ENCODE measurements at regions not wholly inside any gene's neighbourhood (a gene's known extent, or its start where the extent isn't known, plus 50 kb on each side); places are given as distances from the start of the nearest gene placed in this dataset.

DNA sequence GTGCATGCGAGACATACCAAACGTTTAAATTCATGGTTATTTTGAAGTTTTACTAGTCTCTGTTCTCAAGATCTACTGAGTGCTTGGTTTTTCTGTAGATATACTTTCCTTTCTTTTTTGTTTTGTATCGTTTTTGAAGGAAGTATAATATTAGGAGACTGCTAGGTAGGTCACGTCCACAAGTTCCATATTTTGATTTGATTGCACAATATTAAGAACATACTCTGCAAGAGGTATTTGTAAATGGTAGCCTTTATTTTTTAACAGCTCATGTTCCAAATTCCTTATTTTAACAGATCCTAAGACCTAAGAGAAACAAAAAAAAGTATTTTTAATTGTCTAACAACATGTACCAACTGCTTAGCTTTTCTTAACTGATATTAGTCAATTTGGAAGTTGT lies 156.7 kb downstream of the SERPINI1 start:
- Histone ChIP-seq H3K36me3 (ENCODE audit: control insufficient read depth, insufficient read depth, low read length) (no peaks in the 10 kb centered on the region), H3K4me1 (ENCODE audit: control insufficient read depth, insufficient read depth, low read length) (no peaks in the 10 kb centered on the region), H3K4me3 (ENCODE audit: low read length) (no peak overlapping the region), H3K27ac (ENCODE audit: low read length) (no peak overlapping the region), H3K9me3 (ENCODE audit: control insufficient read depth, insufficient read depth, low read length) (no peaks in the 10 kb centered on the region), H3K27me3 (ENCODE audit: control insufficient read depth, insufficient read depth, low read length) (no peaks in the 10 kb centered on the region)
- H3K27ac Mint-ChIP-seq = no peak overlapping the region
- ATAC-seq (no peak), DNase-seq (no peak)
- no peak for TF ChIP-seq CTCF (IDR thresholded peaks at IDR 0.05)
- H3K4me1 Mint-ChIP-seq = no peaks in the 10 kb centered on the region
- H3K4me3 Mint-ChIP-seq = no peak overlapping the region
- intact Hi-C loops (cut with micrococcal nuclease) = no loop called here
- no peaks in the 10 kb centered on the region for H3K36me3 Mint-ChIP-seq
- H3K27me3 Mint-ChIP-seq (ENCODE audit: low read depth in 2 of 2) = peaks cover 0 to 3% of the 10 kb centered on the region in 2 donors
- WGBS (ENCODE audit: insufficient coverage) = 62% methylated on average over 2 of the region's 4 CpGs
- no peaks in the 10 kb centered on the region for H3K9me3 Mint-ChIP-seq

DNA sequence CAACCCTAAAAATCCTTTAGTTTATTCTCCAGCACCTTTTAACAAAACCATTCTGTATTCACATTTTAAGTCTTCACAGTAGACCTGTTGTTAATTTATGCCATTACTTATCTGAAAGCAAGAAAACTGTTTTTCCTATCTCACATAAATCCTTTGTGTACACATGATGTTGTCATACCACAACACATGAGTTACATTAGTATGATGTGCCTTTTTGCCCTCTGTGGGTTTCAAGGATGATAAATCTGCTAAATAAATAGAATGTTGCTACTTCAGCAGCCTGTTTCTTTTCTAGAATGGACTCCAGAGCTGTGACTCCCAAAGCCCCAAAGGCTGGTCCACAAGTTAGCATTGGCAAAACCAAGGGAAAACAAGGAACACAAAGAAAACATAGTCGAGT lies 151.6 kb downstream of the SERPINI1 start:
- no CpG with 5 or more reads among the region's 1 CpG for WGBS (ENCODE audit: insufficient coverage)
- intact Hi-C loops (cut with micrococcal nuclease) = no loop called here
- Mint-ChIP-seq H3K4me1 (no peaks in the 10 kb centered on the region), H3K36me3 (no peaks in the 10 kb centered on the region), H3K27ac (no peak overlapping the region), H3K4me3 (no peak overlapping the region), H3K27me3 (ENCODE audit: low read depth in 2 of 2) (peaks cover 0 to 12% of the 10 kb centered on the region in 2 donors), H3K9me3 (no peaks in the 10 kb centered on the region)
- TF ChIP-seq CTCF (IDR thresholded peaks at IDR 0.05) = no peak
- Histone ChIP-seq H3K4me3 (ENCODE audit: low read length) (no peak overlapping the region), H3K36me3 (ENCODE audit: control insufficient read depth, insufficient read depth, low read length) (no peaks in the 10 kb centered on the region), H3K27me3 (ENCODE audit: control insufficient read depth, insufficient read depth, low read length) (no peaks in the 10 kb centered on the region), H3K27ac (ENCODE audit: low read length) (no peak overlapping the region), H3K9me3 (ENCODE audit: control insufficient read depth, insufficient read depth, low read length) (no peaks in the 10 kb centered on the region), H3K4me1 (ENCODE audit: control insufficient read depth, insufficient read depth, low read length) (no peaks in the 10 kb centered on the region)
- ATAC-seq (no peak), DNase-seq (no peak)

- ATAC-seq (no peak), DNase-seq (no peak)
- H3K4me1 Mint-ChIP-seq = peaks cover 0 to 4% of the 10 kb centered on the region in 2 donors
- no peaks in the 10 kb centered on the region for H3K36me3 Mint-ChIP-seq
- H3K4me3 ChIP-seq (ENCODE audit: low read length) = no peak overlapping the region
- no peak for TF ChIP-seq CTCF (IDR thresholded peaks at IDR 0.05)
- H3K27me3 Mint-ChIP-seq (ENCODE audit: low read depth in 2 of 2) = peaks cover 0 to 12% of the 10 kb centered on the region in 2 donors
- WGBS (ENCODE audit: insufficient coverage) = no CpG with 5 or more reads among the region's 2 CpGs
- intact Hi-C loops (cut with micrococcal nuclease) = no loop called here
- H3K4me1 ChIP-seq (ENCODE audit: control insufficient read depth, insufficient read depth, low read length) = no peaks in the 10 kb centered on the region
- H3K36me3 ChIP-seq (ENCODE audit: control insufficient read depth, insufficient read depth, low read length) = no peaks in the 10 kb centered on the region
- no peak overlapping the region for H3K27ac ChIP-seq (ENCODE audit: low read length)
- H3K27me3 ChIP-seq (ENCODE audit: control insufficient read depth, insufficient read depth, low read length) = no peaks in the 10 kb centered on the region
- H3K9me3 Mint-ChIP-seq = no peaks in the 10 kb centered on the region
- no peak overlapping the region for H3K27ac Mint-ChIP-seq
- H3K9me3 ChIP-seq (ENCODE audit: control insufficient read depth, insufficient read depth, low read length) = no peaks in the 10 kb centered on the region
- H3K4me3 Mint-ChIP-seq = no peak overlapping the region
These were observed 151.2 kb downstream of the SERPINI1 start for GRCh38 chr3:167886690-167887089.

GRCh38 chr3:167885277-167885676 lies 149.8 kb downstream of the SERPINI1 start:
- intact Hi-C loops (cut with micrococcal nuclease) = no loop called here
- H3K4me3 Mint-ChIP-seq = no peak overlapping the region

More at GRCh38 chr3:167885277-167885676, 149.8 kb downstream of the SERPINI1 start:
- no peaks in the 10 kb centered on the region for H3K36me3 Mint-ChIP-seq
- H3K27ac Mint-ChIP-seq = no peak overlapping the region
- no peaks in the 10 kb centered on the region for H3K9me3 Mint-ChIP-seq
- DNase-seq = no peak
- no peaks in the 10 kb centered on the region for H3K27me3 ChIP-seq (ENCODE audit: control insufficient read depth, insufficient read depth, low read length)
- no peaks in the 10 kb centered on the region for H3K36me3 ChIP-seq (ENCODE audit: control insufficient read depth, insufficient read depth, low read length)
- H3K4me1 ChIP-seq (ENCODE audit: control insufficient read depth, insufficient read depth, low read length) = no peaks in the 10 kb centered on the region
- H3K4me3 ChIP-seq (ENCODE audit: low read length) = no peak overlapping the region
- ATAC-seq = no peak
- 89% methylated on average over 1 of the region's 1 CpG for WGBS (ENCODE audit: insufficient coverage)
- no peaks in the 10 kb centered on the region for H3K9me3 ChIP-seq (ENCODE audit: control insufficient read depth, insufficient read depth, low read length)
- peaks cover 0 to 4% of the 10 kb centered on the region in 2 donors for H3K4me1 Mint-ChIP-seq
- H3K27ac ChIP-seq (ENCODE audit: low read length) = no peak overlapping the region
- TF ChIP-seq CTCF (IDR thresholded peaks at IDR 0.05) = no peak
- peaks cover 0 to 9% of the 10 kb centered on the region in 2 donors for H3K27me3 Mint-ChIP-seq (ENCODE audit: low read depth in 2 of 2)
